Liver (tissue), 8 donors: ENCODE measurements at regions not wholly inside any gene's neighbourhood (a gene's known extent, or its start where the extent isn't known, plus 50 kb on each side); places are given as distances from the start of the nearest gene placed in this dataset.
A peak's percentile ranks its signal among the peaks of the same experiment; 100 is the strongest.

Experiments
- DNase-seq: peaks from one replicate; pipeline ENCODE4 v3.0.0-alpha.2; 2017; ENCODE audit warnings: low spot score
- H3K27ac ChIP-seq, 2 donors: one replicate each; pipeline ENCODE4 v1.7.0; 2013; ENCODE audit warnings: inconsistent platforms in 2 of 2, low read length in 2 of 2, control low read depth in 1 of 2, low read depth in 1 of 2, mild to moderate bottlenecking in 1 of 2
- H3K27me3 ChIP-seq, 4 donors: one replicate each; pipeline versions ENCODE4 v1.6.1 to v1.7.0; 2013; ENCODE audit warnings: low read length in 3 of 4, inconsistent platforms in 1 of 4, mild to moderate bottlenecking in 1 of 4, moderate library complexity in 1 of 4; ENCODE audit not compliant: control insufficient read depth in 4 of 4, insufficient read depth in 4 of 4
- H3K36me3 ChIP-seq, 4 donors: one replicate each; pipeline versions ENCODE4 v1.6.1 to v1.7.0; 2013; ENCODE audit warnings: low read length in 3 of 4, mild to moderate bottlenecking in 3 of 4, low read depth in 1 of 4, moderate library complexity in 1 of 4; ENCODE audit not compliant: control insufficient read depth in 4 of 4, insufficient read depth in 3 of 4
- H3K4me1 ChIP-seq, 4 donors: one replicate each; pipeline versions ENCODE4 v1.6.1 to v1.7.0; 2013; ENCODE audit warnings: low read length in 3 of 4, mild to moderate bottlenecking in 3 of 4, moderate library complexity in 1 of 4; ENCODE audit not compliant: control insufficient read depth in 4 of 4, insufficient read depth in 4 of 4
- H3K4me3 ChIP-seq, 3 donors: one replicate each; pipeline versions ENCODE4 v1.6.1 to v1.7.0; 2013; ENCODE audit warnings: low read length in 3 of 3, control low read depth in 1 of 3, low read depth in 1 of 3, mild to moderate bottlenecking in 1 of 3
- H3K9ac ChIP-seq, 2 donors: one replicate each; pipeline ENCODE4 v1.7.0; 2013; ENCODE audit warnings: low read length in 2 of 2, mild to moderate bottlenecking in 2 of 2, moderate library complexity in 2 of 2, control low read depth in 1 of 2, low read depth in 1 of 2
- H3K9me3 ChIP-seq, 4 donors: one replicate each; pipeline versions ENCODE4 v1.6.1 to v1.7.0; 2013; ENCODE audit warnings: low read length in 3 of 4; ENCODE audit not compliant: control insufficient read depth in 4 of 4
- ATF3 ChIP-seq: IDR thresholded peaks from 2 replicates; pipeline ENCODE4 v1.6.1; 2016; ENCODE audit warnings: antibody characterized with exemption
- EGR1 ChIP-seq, 2 donors: IDR thresholded peaks; 2 replicates each; pipeline ENCODE4 v1.6.1; 2016 to 2018; ENCODE audit warnings: antibody characterized with exemption in 2 of 2, low read depth in 2 of 2
- FOXA1 ChIP-seq: IDR thresholded peaks from 2 replicates; pipeline ENCODE4 v1.6.1; 2016; ENCODE audit warnings: antibody characterized with exemption
- FOXA2 ChIP-seq: IDR thresholded peaks from 2 replicates; pipeline ENCODE4 v1.6.1; 2016; ENCODE audit warnings: antibody characterized with exemption
- GABPA ChIP-seq, 2 donors: IDR thresholded peaks in 1 of 2; conservative IDR thresholded peaks in 1 of 2; 2 replicates each; pipeline ENCODE4 v1.6.1; 2016; ENCODE audit warnings: antibody characterized with exemption in 2 of 2, mild to moderate bottlenecking in 1 of 2, moderate library complexity in 1 of 2
- HNF4A ChIP-seq, 2 donors: conservative IDR thresholded peaks; 2 replicates each; pipeline ENCODE4 v1.6.1; 2016; ENCODE audit warnings: antibody characterized with exemption in 2 of 2, mild to moderate bottlenecking in 2 of 2
- HNF4G ChIP-seq: IDR thresholded peaks from 2 replicates; pipeline ENCODE4 v1.6.1; 2016; ENCODE audit warnings: antibody characterized with exemption
- JUND ChIP-seq, 2 donors: IDR thresholded peaks; 2 replicates each; pipeline ENCODE4 v1.6.1; 2016; ENCODE audit warnings: antibody characterized with exemption in 2 of 2
- NR2F2 ChIP-seq: IDR thresholded peaks from 2 replicates; pipeline ENCODE4 v1.6.1; 2016; ENCODE audit warnings: antibody characterized with exemption
- RAD21 ChIP-seq, 2 donors: IDR thresholded peaks; 2 replicates each; pipeline ENCODE4 v1.6.1; 2016; ENCODE audit warnings: antibody characterized with exemption in 2 of 2, mild to moderate bottlenecking in 2 of 2
- RXRA ChIP-seq, 2 donors: IDR thresholded peaks; 2 replicates each; pipeline ENCODE4 v1.6.1; 2017 to 2018; ENCODE audit warnings: antibody characterized with exemption in 2 of 2, mild to moderate bottlenecking in 1 of 2
- SP1 ChIP-seq: IDR thresholded peaks from 2 replicates; pipeline ENCODE4 v1.6.1; 2018; ENCODE audit warnings: antibody characterized with exemption, mild to moderate bottlenecking
- TAF1 ChIP-seq: conservative IDR thresholded peaks from 2 replicates; pipeline ENCODE4 v1.6.1; 2016; ENCODE audit warnings: antibody characterized with exemption, mild to moderate bottlenecking
- YY1 ChIP-seq: IDR thresholded peaks from 2 replicates; pipeline ENCODE4 v1.6.1; 2016; ENCODE audit warnings: antibody characterized with exemption, mild to moderate bottlenecking
- WGBS: extraction: QIAGEN DNeasy Blood & Tissue Kit; methylation state at CpG from one replicate; pipeline ENCODE4 v1.1.7; 2013; 5-methylcytosine and 5-hydroxymethylcytosine counted together
- TF ChIP-seq, protein P1 (sequence below): IDR thresholded peaks from 2 replicates; pipeline ENCODE4 v1.6.1; 2016; ENCODE audit warnings: antibody characterized with exemption
- TF ChIP-seq, protein P2 (sequence below): IDR thresholded peaks from 2 replicates; pipeline ENCODE4 v1.6.1; 2016; ENCODE audit warnings: antibody characterized with exemption
- TF ChIP-seq, protein P3 (sequence below): IDR thresholded peaks from 2 replicates; pipeline ENCODE4 v1.6.1; 2016; ENCODE audit warnings: antibody characterized with exemption, mild to moderate bottlenecking
- TF ChIP-seq, protein P4 (sequence below): fragments of 150-350 bp; IDR thresholded peaks from 2 replicates; pipeline ENCODE4 v1.5.1; 2017; ENCODE audit warnings: improper control_type of control experiment, low read depth, low read length; ENCODE audit not compliant: missing input control
- donor health status: healthy.
- donor health status: healthy.
- donor health status: healthy.
- donor health status: healthy.
- donor health status: healthy.

DNA sequence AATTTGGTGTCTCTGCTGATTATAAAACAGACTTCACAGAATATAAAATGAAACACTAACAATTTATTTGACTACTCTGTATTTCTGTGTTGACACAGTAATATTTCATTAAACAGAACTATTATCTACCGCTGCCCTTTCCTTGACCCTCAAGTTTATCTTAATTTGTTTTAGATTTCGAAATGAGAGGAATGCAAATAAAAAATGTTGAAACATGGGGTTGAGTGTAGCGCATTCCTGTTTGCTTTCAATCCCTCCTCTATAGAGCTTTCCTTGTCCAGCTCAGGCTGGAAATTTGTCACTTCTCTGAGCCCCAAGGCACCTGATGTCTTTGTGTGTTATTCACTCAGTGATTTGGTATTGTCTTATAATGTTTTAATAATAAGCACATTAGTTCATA is 550.2 kb downstream of the ZBBX start:
- H3K9me3 ChIP-seq, result no peaks in the 10 kb centered on the region
- H3K4me1 ChIP-seq, result peaks cover 0 to 6% (median 5%) of the 10 kb centered on the region in 4 donors
- WGBS, result 28% methylated on average over 3 of the region's 3 CpGs
- no peak overlapping the region for H3K9ac ChIP-seq
- H3K27ac ChIP-seq, result no peak overlapping the region
- no peaks in the 10 kb centered on the region for H3K36me3 ChIP-seq
- H3K4me3 ChIP-seq, result no peak overlapping the region
- peak; percentile 54 for TF ChIP-seq YY1
- TF ChIP-seq, protein P1, sequence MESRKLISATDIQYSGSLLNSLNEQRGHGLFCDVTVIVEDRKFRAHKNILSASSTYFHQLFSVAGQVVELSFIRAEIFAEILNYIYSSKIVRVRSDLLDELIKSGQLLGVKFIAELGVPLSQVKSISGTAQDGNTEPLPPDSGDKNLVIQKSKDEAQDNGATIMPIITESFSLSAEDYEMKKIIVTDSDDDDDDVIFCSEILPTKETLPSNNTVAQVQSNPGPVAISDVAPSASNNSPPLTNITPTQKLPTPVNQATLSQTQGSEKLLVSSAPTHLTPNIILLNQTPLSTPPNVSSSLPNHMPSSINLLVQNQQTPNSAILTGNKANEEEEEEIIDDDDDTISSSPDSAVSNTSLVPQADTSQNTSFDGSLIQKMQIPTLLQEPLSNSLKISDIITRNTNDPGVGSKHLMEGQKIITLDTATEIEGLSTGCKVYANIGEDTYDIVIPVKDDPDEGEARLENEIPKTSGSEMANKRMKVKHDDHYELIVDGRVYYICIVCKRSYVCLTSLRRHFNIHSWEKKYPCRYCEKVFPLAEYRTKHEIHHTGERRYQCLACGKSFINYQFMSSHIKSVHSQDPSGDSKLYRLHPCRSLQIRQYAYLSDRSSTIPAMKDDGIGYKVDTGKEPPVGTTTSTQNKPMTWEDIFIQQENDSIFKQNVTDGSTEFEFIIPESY, result no peak
- no peak for TF ChIP-seq EGR1 (IDR thresholded peaks at IDR 0.05; ENCODE audit: low read depth in 2 of 2)
- TF ChIP-seq HNF4G, result no peak
- TF ChIP-seq RXRA (IDR thresholded peaks at IDR 0.05), result peak; percentile 94
- TF ChIP-seq GABPA (IDR thresholded peaks at IDR 0.05 in 1 of 2, conservative IDR thresholded peaks at IDR 0.05 in 1 of 2), result peak in 1 of 2 donors; percentile 23
- TF ChIP-seq ATF3, result no peak
- TF ChIP-seq FOXA1, result peak; percentile 74
- no peak for TF ChIP-seq TAF1
- peak; percentile 61 to 68 for TF ChIP-seq HNF4A (conservative IDR thresholded peaks at IDR 0.05)
- TF ChIP-seq, protein P2, sequence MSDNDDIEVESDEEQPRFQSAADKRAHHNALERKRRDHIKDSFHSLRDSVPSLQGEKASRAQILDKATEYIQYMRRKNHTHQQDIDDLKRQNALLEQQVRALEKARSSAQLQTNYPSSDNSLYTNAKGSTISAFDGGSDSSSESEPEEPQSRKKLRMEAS, result peak; percentile 20
- TF ChIP-seq RAD21 (IDR thresholded peaks at IDR 0.05), result peak; percentile 19 to 39
- TF ChIP-seq SP1, result peak; percentile 65
- TF ChIP-seq FOXA2, result peak; percentile 89
- TF ChIP-seq NR2F2, result peak; percentile 72
- peak; percentile 23 to 44 for TF ChIP-seq JUND (IDR thresholded peaks at IDR 0.05)
- TF ChIP-seq, protein P3, sequence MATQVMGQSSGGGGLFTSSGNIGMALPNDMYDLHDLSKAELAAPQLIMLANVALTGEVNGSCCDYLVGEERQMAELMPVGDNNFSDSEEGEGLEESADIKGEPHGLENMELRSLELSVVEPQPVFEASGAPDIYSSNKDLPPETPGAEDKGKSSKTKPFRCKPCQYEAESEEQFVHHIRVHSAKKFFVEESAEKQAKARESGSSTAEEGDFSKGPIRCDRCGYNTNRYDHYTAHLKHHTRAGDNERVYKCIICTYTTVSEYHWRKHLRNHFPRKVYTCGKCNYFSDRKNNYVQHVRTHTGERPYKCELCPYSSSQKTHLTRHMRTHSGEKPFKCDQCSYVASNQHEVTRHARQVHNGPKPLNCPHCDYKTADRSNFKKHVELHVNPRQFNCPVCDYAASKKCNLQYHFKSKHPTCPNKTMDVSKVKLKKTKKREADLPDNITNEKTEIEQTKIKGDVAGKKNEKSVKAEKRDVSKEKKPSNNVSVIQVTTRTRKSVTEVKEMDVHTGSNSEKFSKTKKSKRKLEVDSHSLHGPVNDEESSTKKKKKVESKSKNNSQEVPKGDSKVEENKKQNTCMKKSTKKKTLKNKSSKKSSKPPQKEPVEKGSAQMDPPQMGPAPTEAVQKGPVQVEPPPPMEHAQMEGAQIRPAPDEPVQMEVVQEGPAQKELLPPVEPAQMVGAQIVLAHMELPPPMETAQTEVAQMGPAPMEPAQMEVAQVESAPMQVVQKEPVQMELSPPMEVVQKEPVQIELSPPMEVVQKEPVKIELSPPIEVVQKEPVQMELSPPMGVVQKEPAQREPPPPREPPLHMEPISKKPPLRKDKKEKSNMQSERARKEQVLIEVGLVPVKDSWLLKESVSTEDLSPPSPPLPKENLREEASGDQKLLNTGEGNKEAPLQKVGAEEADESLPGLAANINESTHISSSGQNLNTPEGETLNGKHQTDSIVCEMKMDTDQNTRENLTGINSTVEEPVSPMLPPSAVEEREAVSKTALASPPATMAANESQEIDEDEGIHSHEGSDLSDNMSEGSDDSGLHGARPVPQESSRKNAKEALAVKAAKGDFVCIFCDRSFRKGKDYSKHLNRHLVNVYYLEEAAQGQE, result peak; percentile 59
- TF ChIP-seq, protein P4, sequence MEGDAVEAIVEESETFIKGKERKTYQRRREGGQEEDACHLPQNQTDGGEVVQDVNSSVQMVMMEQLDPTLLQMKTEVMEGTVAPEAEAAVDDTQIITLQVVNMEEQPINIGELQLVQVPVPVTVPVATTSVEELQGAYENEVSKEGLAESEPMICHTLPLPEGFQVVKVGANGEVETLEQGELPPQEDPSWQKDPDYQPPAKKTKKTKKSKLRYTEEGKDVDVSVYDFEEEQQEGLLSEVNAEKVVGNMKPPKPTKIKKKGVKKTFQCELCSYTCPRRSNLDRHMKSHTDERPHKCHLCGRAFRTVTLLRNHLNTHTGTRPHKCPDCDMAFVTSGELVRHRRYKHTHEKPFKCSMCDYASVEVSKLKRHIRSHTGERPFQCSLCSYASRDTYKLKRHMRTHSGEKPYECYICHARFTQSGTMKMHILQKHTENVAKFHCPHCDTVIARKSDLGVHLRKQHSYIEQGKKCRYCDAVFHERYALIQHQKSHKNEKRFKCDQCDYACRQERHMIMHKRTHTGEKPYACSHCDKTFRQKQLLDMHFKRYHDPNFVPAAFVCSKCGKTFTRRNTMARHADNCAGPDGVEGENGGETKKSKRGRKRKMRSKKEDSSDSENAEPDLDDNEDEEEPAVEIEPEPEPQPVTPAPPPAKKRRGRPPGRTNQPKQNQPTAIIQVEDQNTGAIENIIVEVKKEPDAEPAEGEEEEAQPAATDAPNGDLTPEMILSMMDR, result no peak
- no peak for DNase-seq
- no peaks in the 10 kb centered on the region for H3K27me3 ChIP-seq
